ENCODE measurements at regions not wholly inside any gene's neighbourhood (a gene's known extent, or its start where the extent isn't known, plus 50 kb on each side); places are given as distances from the start of the nearest gene placed in this dataset.

- TF ChIP-seq POLR2A (IDR thresholded peaks at IDR 0.05): no peak
- no peak for TF ChIP-seq CTCF (IDR thresholded peaks at IDR 0.05)
- TF ChIP-seq POLR2AphosphoS5 (IDR thresholded peaks at IDR 0.05): no peak
- no peak for TF ChIP-seq EP300 (IDR thresholded peaks at IDR 0.05)
Measured at GRCh38 chr10:78706726-78707540, 361.8 kb upstream of the ZMIZ1 start.

Data from suprapubic skin (tissue), 4 donors.